ENCODE measurements at regions not wholly inside any gene's neighbourhood (a gene's known extent, or its start where the extent isn't known, plus 50 kb on each side); places are given as distances from the start of the nearest gene placed in this dataset.
A peak's percentile ranks its signal among the peaks of the same experiment; 100 is the strongest.

- TF ChIP-seq MYC (IDR thresholded peaks at IDR 0.05; ENCODE audit: borderline replicate concordance, low read length) (peak; percentile 20; the same call in 1 of the 2 replicates), CBX2 (IDR thresholded peaks at IDR 0.05; ENCODE audit: borderline replicate concordance, low read depth) (no peak), FOXS1 (CRISPR knock-in tag; IDR thresholded peaks at IDR 0.05) (no peak), HDAC2 (IDR thresholded peaks at IDR 0.05) (no peak), JUN (IDR thresholded peaks at IDR 0.05) (peak; percentile 79 to 87; a peak in 3 of 5 replicates), JUNB (IDR thresholded peaks at IDR 0.05) (peak; percentile 96), EHMT2 (IDR thresholded peaks at IDR 0.05; ENCODE audit: low read depth) (no peak), MAZ (IDR thresholded peaks at IDR 0.05; ENCODE audit: borderline replicate concordance, low read depth, low read length) (no peak), ZNF302 (CRISPR knock-in tag; IDR thresholded peaks at IDR 0.05) (no peak), NFE2L2 (conservative IDR thresholded peaks at IDR 0.05; ENCODE audit: low read length) (no peak), MAFK (IDR thresholded peaks at IDR 0.05; ENCODE audit: partially characterized antibody) (peak; percentile 52), RNF2 (IDR thresholded peaks at IDR 0.05; ENCODE audit: borderline replicate concordance, low read depth) (no peak), CTCF (IDR thresholded peaks at IDR 0.05) (no peak), CBX8 (IDR thresholded peaks at IDR 0.05) (no peak), RFX5 (IDR thresholded peaks at IDR 0.05) (no peak), KDM1A (IDR thresholded peaks at IDR 0.05; ENCODE audit: low read depth) (no peak), POLR2A (IDR thresholded peaks at IDR 0.05; ENCODE audit: low read length) (no peak), CEBPB (IDR thresholded peaks at IDR 0.05) (peak in 1 of 2 experiments; percentile 46; a peak in 1 of 4 replicates), PHF8 (IDR thresholded peaks at IDR 0.05; ENCODE audit: borderline replicate concordance, low read depth) (no peak), RARB (CRISPR knock-in tag; IDR thresholded peaks at IDR 0.05) (no peak), CHD2 (IDR thresholded peaks at IDR 0.05; ENCODE audit: low read length, partially characterized antibody) (no peak)
- TF ChIP-seq, protein P1, sequence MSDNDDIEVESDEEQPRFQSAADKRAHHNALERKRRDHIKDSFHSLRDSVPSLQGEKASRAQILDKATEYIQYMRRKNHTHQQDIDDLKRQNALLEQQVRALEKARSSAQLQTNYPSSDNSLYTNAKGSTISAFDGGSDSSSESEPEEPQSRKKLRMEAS (IDR thresholded peaks at IDR 0.05), result peak; percentile 83
- TF ChIP-seq, protein P2, sequence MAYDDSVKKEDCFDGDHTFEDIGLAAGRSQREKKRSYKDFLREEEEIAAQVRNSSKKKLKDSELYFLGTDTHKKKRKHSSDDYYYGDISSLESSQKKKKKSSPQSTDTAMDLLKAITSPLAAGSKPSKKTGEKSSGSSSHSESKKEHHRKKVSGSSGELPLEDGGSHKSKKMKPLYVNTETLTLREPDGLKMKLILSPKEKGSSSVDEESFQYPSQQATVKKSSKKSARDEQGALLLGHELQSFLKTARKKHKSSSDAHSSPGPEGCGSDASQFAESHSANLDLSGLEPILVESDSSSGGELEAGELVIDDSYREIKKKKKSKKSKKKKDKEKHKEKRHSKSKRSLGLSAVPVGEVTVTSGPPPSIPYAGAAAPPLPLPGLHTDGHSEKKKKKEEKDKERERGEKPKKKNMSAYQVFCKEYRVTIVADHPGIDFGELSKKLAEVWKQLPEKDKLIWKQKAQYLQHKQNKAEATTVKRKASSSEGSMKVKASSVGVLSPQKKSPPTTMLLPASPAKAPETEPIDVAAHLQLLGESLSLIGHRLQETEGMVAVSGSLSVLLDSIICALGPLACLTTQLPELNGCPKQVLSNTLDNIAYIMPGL (CRISPR knock-in tag; IDR thresholded peaks at IDR 0.05; ENCODE audit: borderline replicate concordance), result no peak
- TF ChIP-seq, protein P3, sequence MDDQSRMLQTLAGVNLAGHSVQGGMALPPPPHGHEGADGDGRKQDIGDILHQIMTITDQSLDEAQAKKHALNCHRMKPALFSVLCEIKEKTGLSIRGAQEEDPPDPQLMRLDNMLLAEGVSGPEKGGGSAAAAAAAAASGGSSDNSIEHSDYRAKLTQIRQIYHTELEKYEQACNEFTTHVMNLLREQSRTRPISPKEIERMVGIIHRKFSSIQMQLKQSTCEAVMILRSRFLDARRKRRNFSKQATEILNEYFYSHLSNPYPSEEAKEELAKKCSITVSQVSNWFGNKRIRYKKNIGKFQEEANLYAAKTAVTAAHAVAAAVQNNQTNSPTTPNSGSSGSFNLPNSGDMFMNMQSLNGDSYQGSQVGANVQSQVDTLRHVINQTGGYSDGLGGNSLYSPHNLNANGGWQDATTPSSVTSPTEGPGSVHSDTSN (IDR thresholded peaks at IDR 0.05), result 0 out of 2 replicates have a peak, but pooled peaks have one; percentile 28
These were observed 298.2 kb downstream of the CDCA7 start (continued) for GRCh38 chr2:173652767-173653431.

DNA sequence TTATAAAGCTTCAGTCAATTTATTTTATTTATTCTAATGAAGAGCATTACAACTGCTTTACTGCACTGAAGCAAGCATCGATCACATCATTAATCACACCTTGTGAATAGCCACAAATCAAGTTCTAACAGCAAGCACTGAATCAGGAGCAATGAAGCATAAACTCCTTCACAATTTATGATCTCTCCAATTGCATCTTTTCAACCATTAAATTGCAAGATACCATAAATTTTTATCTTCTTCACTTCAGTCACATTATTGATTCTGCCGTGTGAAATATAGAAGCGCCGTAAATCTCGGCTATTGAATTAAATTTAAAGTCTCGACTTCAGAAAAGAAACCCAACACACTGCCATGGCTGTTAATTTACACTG, 298.7 kb downstream of the CDCA7 start:
- DNase-seq (ENCODE audit: low read depth in 1 of 2, low spot score in 1 of 2) (no peak), FAIRE-seq (no peak), ATAC-seq (no peak)
- Histone ChIP-seq H3K4me3 (0 out of 3 replicates have a peak overlapping the region, but pooled peaks have one; percentile 2), H3K4me1 (peaks cover 60% of the 10 kb centered on the region), H3K27ac (peak overlapping the region; percentile 63 to 84), H3K9me3 (no peaks in the 10 kb centered on the region), H3K4me2 (peak overlapping the region; percentile 73)
- ChIA-PET POLR2A (interaction anchor here (1.4 kb wide), 1 partner anchor 683 kb away, joined by 3 read pairs; no protein-coding TSS in a partner anchor), CTCF (no interaction called here)
- TF ChIP-seq JUNB (IDR thresholded peaks at IDR 0.05) (no peak), JUN (IDR thresholded peaks at IDR 0.05) (no peak), EHF (CRISPR knock-in tag; IDR thresholded peaks at IDR 0.05) (no peak), BCL3 (IDR thresholded peaks at IDR 0.05) (no peak), SMC3 (IDR thresholded peaks at IDR 0.05) (no peak), TFCP2L1 (CRISPR knock-in tag; IDR thresholded peaks at IDR 0.05) (no peak), RCOR1 (IDR thresholded peaks at IDR 0.05; ENCODE audit: low read depth, low read length) (no peak), CBX8 (IDR thresholded peaks at IDR 0.05) (no peak)
- TF ChIP-seq, protein P1 (IDR thresholded peaks at IDR 0.05), result no peak
- TF ChIP-seq, protein P4, sequence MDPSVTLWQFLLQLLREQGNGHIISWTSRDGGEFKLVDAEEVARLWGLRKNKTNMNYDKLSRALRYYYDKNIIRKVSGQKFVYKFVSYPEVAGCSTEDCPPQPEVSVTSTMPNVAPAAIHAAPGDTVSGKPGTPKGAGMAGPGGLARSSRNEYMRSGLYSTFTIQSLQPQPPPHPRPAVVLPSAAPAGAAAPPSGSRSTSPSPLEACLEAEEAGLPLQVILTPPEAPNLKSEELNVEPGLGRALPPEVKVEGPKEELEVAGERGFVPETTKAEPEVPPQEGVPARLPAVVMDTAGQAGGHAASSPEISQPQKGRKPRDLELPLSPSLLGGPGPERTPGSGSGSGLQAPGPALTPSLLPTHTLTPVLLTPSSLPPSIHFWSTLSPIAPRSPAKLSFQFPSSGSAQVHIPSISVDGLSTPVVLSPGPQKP (IDR thresholded peaks at IDR 0.05; ENCODE audit: low read depth, low read length), result no peak
- 76% methylated on average over 6 of the region's 6 CpGs for WGBS (ENCODE audit: missing lambda C conversion rate)

Data from A549 (cell line).